ENCODE measurements at regions not wholly inside any gene's neighbourhood (a gene's known extent, or its start where the extent isn't known, plus 50 kb on each side); places are given as distances from the start of the nearest gene placed in this dataset.

- no peak for FAIRE-seq
- TF ChIP-seq PAX5 (IDR thresholded peaks at IDR 0.05; ENCODE audit: insufficient read depth, low read length, severe bottlenecking) (no peak), SPI1 (IDR thresholded peaks at IDR 0.05; ENCODE audit: low read depth, low read length) (no peak), POU2F2 (IDR thresholded peaks at IDR 0.05; ENCODE audit: low read depth, low read length) (no peak), POLR2A (IDR thresholded peaks at IDR 0.05; ENCODE audit: low read depth, low read length) (no peak), POLR2AphosphoS5 (IDR thresholded peaks at IDR 0.05; ENCODE audit: low read depth, low read length) (no peak), TAF1 (IDR thresholded peaks at IDR 0.05; ENCODE audit: low read depth, low read length) (no peak)
Observed at GRCh38 chr2:12514631-12515437, 201.9 kb upstream of the TRIB2 start.

DNA sequence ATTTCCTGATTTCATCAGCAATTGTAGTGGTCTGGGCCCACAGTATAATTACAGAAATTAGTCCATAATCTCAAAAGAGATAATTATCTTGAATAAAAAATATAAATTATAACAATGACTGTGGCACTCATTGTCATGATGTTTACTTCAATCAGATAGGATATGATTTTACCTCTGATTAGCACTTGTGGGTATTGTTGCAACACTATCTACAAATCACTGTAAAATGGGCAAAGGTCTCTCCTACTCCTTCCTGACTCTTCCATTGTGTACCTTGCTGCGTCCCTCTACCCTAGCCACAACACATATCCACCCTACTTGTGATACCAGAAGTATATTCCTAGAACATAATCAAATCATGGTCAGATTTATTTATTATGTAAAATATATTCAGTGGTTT lies 200.9 kb upstream of the TRIB2 start:
- DNase-seq (ENCODE audit: insufficient read length, low spot score) (no peak), FAIRE-seq (no peak)
- TF ChIP-seq POU2F2 (IDR thresholded peaks at IDR 0.05; ENCODE audit: low read depth, low read length) (no peak), SPI1 (IDR thresholded peaks at IDR 0.05; ENCODE audit: low read depth, low read length) (no peak), POLR2A (IDR thresholded peaks at IDR 0.05; ENCODE audit: low read depth, low read length) (no peak), TAF1 (IDR thresholded peaks at IDR 0.05; ENCODE audit: low read depth, low read length) (no peak), POLR2AphosphoS5 (IDR thresholded peaks at IDR 0.05; ENCODE audit: low read depth, low read length) (no peak), PAX5 (IDR thresholded peaks at IDR 0.05; ENCODE audit: insufficient read depth, low read length, severe bottlenecking) (no peak)

More at GRCh38 chr2:12514631-12515437, 201.9 kb upstream of the TRIB2 start:
- DNase-seq (ENCODE audit: insufficient read length, low spot score): no peak

GRCh38 chr2:12533337-12534005 lies 183.3 kb upstream of the TRIB2 start:
- TF ChIP-seq POLR2A (IDR thresholded peaks at IDR 0.05; ENCODE audit: low read depth, low read length) (no peak), POLR2AphosphoS5 (IDR thresholded peaks at IDR 0.05; ENCODE audit: low read depth, low read length) (no peak), TAF1 (IDR thresholded peaks at IDR 0.05; ENCODE audit: low read depth, low read length) (no peak), PAX5 (IDR thresholded peaks at IDR 0.05; ENCODE audit: insufficient read depth, low read length, severe bottlenecking) (no peak), SPI1 (IDR thresholded peaks at IDR 0.05; ENCODE audit: low read depth, low read length) (no peak), POU2F2 (IDR thresholded peaks at IDR 0.05; ENCODE audit: low read depth, low read length) (no peak)
- DNase-seq (ENCODE audit: insufficient read length, low spot score): no peak
- no peak for FAIRE-seq

DNA sequence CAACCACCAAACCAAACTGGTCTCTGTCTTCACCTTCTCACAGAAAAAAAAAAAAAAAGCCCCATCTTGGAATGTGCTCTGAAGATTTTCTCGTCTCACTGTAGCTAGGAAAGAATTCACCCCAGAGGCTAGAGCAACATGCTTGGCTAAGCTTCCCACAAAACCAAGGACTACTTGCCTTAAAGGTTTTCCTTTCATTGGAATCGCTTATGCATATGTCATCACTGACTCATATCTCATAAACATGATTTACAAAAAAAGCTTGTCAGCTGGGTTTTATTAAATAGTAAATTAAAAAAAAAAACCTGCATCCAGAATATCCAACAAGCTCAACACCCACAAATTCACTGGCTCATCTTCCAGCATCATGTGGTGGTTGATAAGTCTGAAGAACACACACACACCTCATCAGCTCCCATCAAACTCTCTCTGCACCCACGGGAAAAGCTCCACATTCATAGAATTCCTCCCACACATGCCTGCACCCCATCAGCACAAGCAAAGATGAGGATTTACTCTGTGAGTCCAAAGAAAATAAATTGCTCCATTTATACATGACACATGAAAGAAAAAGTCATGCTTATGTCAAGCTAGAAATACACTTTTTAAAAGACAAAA lies 182.0 kb upstream of the TRIB2 start:
- DNase-seq (ENCODE audit: insufficient read length, low spot score): no peak
- TF ChIP-seq POLR2A (IDR thresholded peaks at IDR 0.05; ENCODE audit: low read depth, low read length): no peak
- no peak for TF ChIP-seq SPI1 (IDR thresholded peaks at IDR 0.05; ENCODE audit: low read depth, low read length)
- TF ChIP-seq POLR2AphosphoS5 (IDR thresholded peaks at IDR 0.05; ENCODE audit: low read depth, low read length): no peak
- no peak for TF ChIP-seq PAX5 (IDR thresholded peaks at IDR 0.05; ENCODE audit: insufficient read depth, low read length, severe bottlenecking)
- TF ChIP-seq POU2F2 (IDR thresholded peaks at IDR 0.05; ENCODE audit: low read depth, low read length): no peak
- no peak for TF ChIP-seq TAF1 (IDR thresholded peaks at IDR 0.05; ENCODE audit: low read depth, low read length)
- FAIRE-seq: no peak

DNA sequence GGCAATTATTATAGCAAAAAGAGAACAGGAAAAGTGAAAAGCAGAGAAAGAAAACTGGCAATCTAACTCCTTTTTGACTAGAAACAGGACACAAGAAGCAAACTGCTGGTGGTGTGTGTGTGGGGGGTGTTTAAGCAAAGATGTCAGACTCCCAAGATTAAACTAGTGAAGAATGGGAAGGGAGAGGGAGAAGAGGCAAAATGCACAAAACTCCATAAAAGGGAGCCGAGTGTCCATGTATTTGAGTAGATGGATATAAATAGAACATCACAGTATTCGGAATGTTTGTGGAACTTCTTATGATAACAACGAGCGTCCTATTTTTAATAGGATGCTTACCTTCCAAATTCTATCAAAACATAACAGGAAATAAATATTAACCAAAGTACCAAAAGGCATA lies 179.8 kb upstream of the TRIB2 start:
- no peak for FAIRE-seq

GRCh38 chr2:12538138-12538694 lies 178.5 kb upstream of the TRIB2 start:
- no peak for FAIRE-seq
- TF ChIP-seq TAF1 (IDR thresholded peaks at IDR 0.05; ENCODE audit: low read depth, low read length): no peak
- no peak for TF ChIP-seq POLR2A (IDR thresholded peaks at IDR 0.05; ENCODE audit: low read depth, low read length)
- TF ChIP-seq PAX5 (IDR thresholded peaks at IDR 0.05; ENCODE audit: insufficient read depth, low read length, severe bottlenecking): no peak
- TF ChIP-seq SPI1 (IDR thresholded peaks at IDR 0.05; ENCODE audit: low read depth, low read length): no peak
- TF ChIP-seq POU2F2 (IDR thresholded peaks at IDR 0.05; ENCODE audit: low read depth, low read length): no peak
- TF ChIP-seq POLR2AphosphoS5 (IDR thresholded peaks at IDR 0.05; ENCODE audit: low read depth, low read length): no peak

More for the DNA sequence above, 179.8 kb upstream of the TRIB2 start:
- DNase-seq (ENCODE audit: insufficient read length, low spot score): no peak
- TF ChIP-seq POLR2AphosphoS5 (IDR thresholded peaks at IDR 0.05; ENCODE audit: low read depth, low read length) (no peak), POU2F2 (IDR thresholded peaks at IDR 0.05; ENCODE audit: low read depth, low read length) (no peak), SPI1 (IDR thresholded peaks at IDR 0.05; ENCODE audit: low read depth, low read length) (no peak), PAX5 (IDR thresholded peaks at IDR 0.05; ENCODE audit: insufficient read depth, low read length, severe bottlenecking) (no peak), TAF1 (IDR thresholded peaks at IDR 0.05; ENCODE audit: low read depth, low read length) (no peak), POLR2A (IDR thresholded peaks at IDR 0.05; ENCODE audit: low read depth, low read length) (no peak)

DNA sequence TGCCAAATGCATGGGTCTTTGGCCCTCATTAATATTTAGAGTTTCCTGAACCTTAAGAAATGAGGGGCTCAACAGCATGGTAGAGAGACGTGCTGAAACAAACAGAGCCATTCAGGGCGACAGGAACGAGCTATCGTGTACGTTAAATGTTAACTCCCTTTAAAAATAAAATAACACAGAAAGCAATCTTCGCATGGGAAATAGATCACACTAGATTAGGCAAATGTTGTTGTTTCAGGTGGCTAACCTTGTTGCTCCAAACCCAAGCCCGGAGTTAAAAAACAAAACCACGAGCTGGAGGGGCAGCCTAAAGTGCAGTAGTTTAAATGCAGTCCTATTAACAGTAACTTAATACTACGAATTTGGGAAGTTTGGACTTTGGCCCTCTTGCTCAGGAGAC lies 177.4 kb upstream of the TRIB2 start:
- FAIRE-seq (no peak), DNase-seq (ENCODE audit: insufficient read length, low spot score) (no peak)
- TF ChIP-seq POLR2A (IDR thresholded peaks at IDR 0.05; ENCODE audit: low read depth, low read length): no peak
- TF ChIP-seq PAX5 (IDR thresholded peaks at IDR 0.05; ENCODE audit: insufficient read depth, low read length, severe bottlenecking): no peak
- no peak for TF ChIP-seq SPI1 (IDR thresholded peaks at IDR 0.05; ENCODE audit: low read depth, low read length)
- no peak for TF ChIP-seq POLR2AphosphoS5 (IDR thresholded peaks at IDR 0.05; ENCODE audit: low read depth, low read length)
- TF ChIP-seq POU2F2 (IDR thresholded peaks at IDR 0.05; ENCODE audit: low read depth, low read length): no peak

More at GRCh38 chr2:12538138-12538694, 178.5 kb upstream of the TRIB2 start:
- no peak for DNase-seq (ENCODE audit: insufficient read length, low spot score)

DNA sequence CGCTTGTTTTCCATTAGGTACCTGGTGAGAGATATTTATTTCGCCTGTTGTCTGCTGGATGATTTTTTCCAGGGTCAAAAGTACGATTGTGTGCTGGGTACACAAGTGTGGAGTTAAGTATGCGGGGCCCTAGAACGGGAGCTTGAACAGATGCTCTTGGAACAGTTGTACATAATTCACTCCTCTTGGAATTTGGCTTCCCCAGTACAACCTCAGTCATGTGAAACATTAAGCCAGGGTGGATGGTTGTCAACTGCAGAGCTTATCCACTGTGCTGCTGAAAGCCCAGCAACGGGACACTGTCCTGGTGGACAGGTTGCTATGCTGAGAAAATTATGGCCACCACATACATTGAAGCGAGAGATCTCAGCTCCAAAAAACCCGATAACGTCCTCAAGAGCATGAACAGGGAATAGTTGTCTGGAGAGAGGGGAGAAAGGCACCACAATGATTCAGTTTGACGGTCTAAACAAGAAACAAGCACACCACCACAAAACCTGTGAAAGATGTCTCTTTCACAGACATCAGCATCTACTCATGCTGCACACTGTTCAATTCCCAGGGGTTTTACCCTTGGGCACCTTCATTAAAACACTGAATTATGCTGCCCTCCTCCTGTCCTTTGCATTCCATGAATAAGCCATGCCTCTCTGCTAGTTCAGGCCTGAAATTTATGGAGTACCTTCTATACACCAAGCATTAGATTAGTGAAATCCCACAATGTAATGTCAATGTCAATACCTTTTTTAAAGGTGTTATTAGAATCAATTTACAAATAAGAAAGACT lies 176.8 kb upstream of the TRIB2 start:
- TF ChIP-seq TAF1 (IDR thresholded peaks at IDR 0.05; ENCODE audit: low read depth, low read length) (no peak), POU2F2 (IDR thresholded peaks at IDR 0.05; ENCODE audit: low read depth, low read length) (no peak), POLR2A (IDR thresholded peaks at IDR 0.05; ENCODE audit: low read depth, low read length) (no peak), SPI1 (IDR thresholded peaks at IDR 0.05; ENCODE audit: low read depth, low read length) (no peak), POLR2AphosphoS5 (IDR thresholded peaks at IDR 0.05; ENCODE audit: low read depth, low read length) (no peak), PAX5 (IDR thresholded peaks at IDR 0.05; ENCODE audit: insufficient read depth, low read length, severe bottlenecking) (no peak)
- DNase-seq (ENCODE audit: insufficient read length, low spot score): no peak
- no peak for FAIRE-seq
